Thymus (tissue), 11 donors: ENCODE measurements at regions not wholly inside any gene's neighbourhood (a gene's known extent, or its start where the extent isn't known, plus 50 kb on each side); places are given as distances from the start of the nearest gene placed in this dataset.

ENCODE experiments used
- DNase-seq, 9 donors: peaks; one replicate each; pipeline ENCODE4 v3.0.0-alpha.2; 2013; ENCODE audit warnings: low spot score in 9 of 9, low read depth in 6 of 9, missing footprints in 1 of 9
- H3K27ac ChIP-seq, 2 donors: one replicate each; pipeline ENCODE4 v1.5.1; 2013; ENCODE audit warnings: control low read depth in 1 of 2, low read depth in 1 of 2, low read length in 1 of 2, mild to moderate bottlenecking in 1 of 2, moderate library complexity in 1 of 2
- H3K27me3 ChIP-seq, 2 donors: one replicate each; pipeline ENCODE4 v1.5.1; 2013; ENCODE audit warnings: low read length in 1 of 2; ENCODE audit not compliant: control insufficient read depth in 2 of 2, insufficient read depth in 1 of 2
- H3K36me3 ChIP-seq, 2 donors: one replicate each; pipeline ENCODE4 v1.5.1; 2013; ENCODE audit warnings: low read length in 1 of 2, mild to moderate bottlenecking in 1 of 2, moderate library complexity in 1 of 2; ENCODE audit not compliant: control insufficient read depth in 2 of 2, insufficient read depth in 2 of 2
- H3K4me1 ChIP-seq, 2 donors: one replicate each; pipeline ENCODE4 v1.5.1; 2013; ENCODE audit warnings: low read length in 2 of 2; ENCODE audit not compliant: control insufficient read depth in 2 of 2, insufficient read depth in 2 of 2
- H3K4me3 ChIP-seq, 2 donors: one replicate each; pipeline ENCODE4 v1.5.1; 2013; ENCODE audit warnings: low read length in 2 of 2, control low read depth in 1 of 2, mild to moderate bottlenecking in 1 of 2
- H3K9me3 ChIP-seq, 2 donors: one replicate each; pipeline ENCODE4 v1.5.1; 2013; ENCODE audit warnings: low read length in 1 of 2, mild to moderate bottlenecking in 1 of 2; ENCODE audit not compliant: control insufficient read depth in 2 of 2, insufficient read depth in 1 of 2
- WGBS: extraction: QIAGEN DNeasy Blood & Tissue Kit; methylation state at CpG from one replicate; pipeline ENCODE4 v1.1.7; 2013; 5-methylcytosine and 5-hydroxymethylcytosine counted together
- donor health status: healthy.

GRCh38 chr21:31530897-31531705 is 128.4 kb upstream of the SOD1 start:
- no peak overlapping the region for H3K27ac ChIP-seq
- DNase-seq = no peak
- H3K27me3 ChIP-seq = no peaks in the 10 kb centered on the region
- H3K36me3 ChIP-seq = peaks cover 0 to 3% of the 10 kb centered on the region in 2 donors
- peaks cover 0 to 5% of the 10 kb centered on the region in 2 donors for H3K4me1 ChIP-seq
- H3K4me3 ChIP-seq = no peak overlapping the region
- WGBS = 96% methylated on average over 10 of the region's 10 CpGs
- no peaks in the 10 kb centered on the region for H3K9me3 ChIP-seq

- H3K27ac ChIP-seq = no peak overlapping the region
- WGBS = 93% methylated on average over 9 of the region's 9 CpGs
- no peak for DNase-seq
- no peaks in the 10 kb centered on the region for H3K9me3 ChIP-seq
- no peaks in the 10 kb centered on the region for H3K27me3 ChIP-seq
- peaks cover 0 to 5% of the 10 kb centered on the region in 2 donors for H3K4me1 ChIP-seq
- no peak overlapping the region for H3K4me3 ChIP-seq
- H3K36me3 ChIP-seq = peaks cover 0 to 3% of the 10 kb centered on the region in 2 donors
Observed at GRCh38 chr21:31530364-31530763, 129.1 kb upstream of the SOD1 start.

GRCh38 chr21:31529406-31529805 is 130.1 kb upstream of the SOD1 start:
- Histone ChIP-seq H3K9me3 (no peaks in the 10 kb centered on the region), H3K4me3 (no peak overlapping the region), H3K36me3 (peaks cover 0 to 3% of the 10 kb centered on the region in 2 donors), H3K4me1 (peaks cover 0 to 5% of the 10 kb centered on the region in 2 donors), H3K27me3 (no peaks in the 10 kb centered on the region), H3K27ac (no peak overlapping the region)
- DNase-seq = no peak
- 15% methylated on average over 1 of the region's 1 CpG for WGBS

GRCh38 chr21:31526040-31526439 is 133.5 kb upstream of the SOD1 start:
- Histone ChIP-seq H3K4me1 (peaks cover 0 to 5% of the 10 kb centered on the region in 2 donors), H3K27me3 (no peaks in the 10 kb centered on the region), H3K9me3 (no peaks in the 10 kb centered on the region), H3K36me3 (peaks cover 0 to 3% of the 10 kb centered on the region in 2 donors), H3K27ac (no peak overlapping the region), H3K4me3 (no peak overlapping the region)
- no peak for DNase-seq
- 96% methylated on average over 4 of the region's 4 CpGs for WGBS

DNA sequence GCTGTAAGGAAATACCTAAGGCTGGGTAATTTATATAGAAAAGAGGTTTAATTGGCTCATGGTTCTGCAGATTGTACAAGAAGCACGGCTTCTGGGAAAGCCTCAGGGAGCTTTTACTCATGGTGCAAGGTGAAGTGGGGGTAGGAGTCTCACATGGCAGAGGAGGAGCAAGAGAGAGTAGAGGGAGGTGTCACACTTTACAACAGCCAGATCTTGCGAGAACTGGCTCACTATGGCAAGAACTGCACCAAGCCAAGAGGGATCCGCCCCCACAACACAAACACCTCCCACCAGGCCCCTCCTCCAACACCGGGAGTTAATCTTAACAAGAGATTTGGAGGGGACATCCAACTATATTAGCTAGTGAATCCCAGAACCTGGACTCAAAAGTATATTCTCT is 135.4 kb upstream of the SOD1 start:
- Histone ChIP-seq H3K27me3 (no peaks in the 10 kb centered on the region), H3K4me1 (no peaks in the 10 kb centered on the region), H3K36me3 (no peaks in the 10 kb centered on the region), H3K9me3 (no peaks in the 10 kb centered on the region), H3K27ac (no peak overlapping the region), H3K4me3 (no peak overlapping the region)
- WGBS = 98% methylated on average over 4 of the region's 4 CpGs
- DNase-seq = no peak

DNA sequence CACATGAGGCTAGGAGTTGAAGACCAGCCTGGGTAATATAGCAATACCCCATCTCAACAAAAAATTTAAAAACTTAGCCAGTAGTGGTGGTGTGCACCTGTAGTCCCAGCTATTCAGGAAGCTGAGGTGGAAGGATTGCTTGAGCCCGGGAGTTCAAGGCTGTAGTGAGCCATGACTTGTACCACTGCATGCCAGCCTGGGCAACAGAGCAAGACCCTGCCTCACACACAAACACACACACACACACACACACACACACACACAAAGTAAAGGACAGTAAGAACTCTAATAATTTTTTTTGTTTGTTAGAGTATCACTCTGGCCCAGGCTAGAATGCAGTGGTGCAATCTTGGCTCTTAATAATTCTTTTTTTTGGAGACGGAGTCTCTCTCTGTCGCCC is 138.0 kb upstream of the SOD1 start:
- Histone ChIP-seq H3K4me3 (no peak overlapping the region), H3K27me3 (no peaks in the 10 kb centered on the region), H3K4me1 (no peaks in the 10 kb centered on the region), H3K27ac (no peak overlapping the region), H3K36me3 (no peaks in the 10 kb centered on the region), H3K9me3 (no peaks in the 10 kb centered on the region)
- 97% methylated on average over 3 of the region's 3 CpGs for WGBS
- DNase-seq = no peak

DNA sequence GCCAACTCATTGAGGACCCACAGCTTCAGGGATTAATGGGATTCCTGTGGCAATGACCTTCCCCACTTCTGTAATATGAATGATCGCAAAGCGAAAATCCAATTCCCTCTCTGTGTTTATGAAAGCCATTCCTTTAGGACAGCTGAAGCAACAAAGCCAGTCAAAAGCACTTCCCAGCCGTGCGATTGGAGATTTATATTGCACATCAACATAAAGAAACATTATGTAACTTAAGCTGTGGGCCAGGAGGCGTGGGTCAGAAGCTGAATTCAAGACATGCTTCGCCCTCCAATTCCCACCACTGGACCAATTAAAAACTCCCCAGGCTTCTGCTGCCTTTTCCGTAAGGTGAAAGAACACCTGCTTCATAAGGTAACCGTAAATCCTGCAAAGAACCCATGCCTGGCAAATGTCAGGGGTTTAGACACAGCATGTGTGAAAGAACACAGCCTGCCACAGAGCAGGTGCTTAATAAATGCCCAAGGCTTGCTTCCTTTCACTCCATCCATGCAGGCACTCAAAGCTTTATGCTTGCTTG is 138.9 kb upstream of the SOD1 start:
- Histone ChIP-seq H3K36me3 (no peaks in the 10 kb centered on the region), H3K27me3 (no peaks in the 10 kb centered on the region), H3K9me3 (no peaks in the 10 kb centered on the region), H3K27ac (no peak overlapping the region), H3K4me1 (no peaks in the 10 kb centered on the region), H3K4me3 (no peak overlapping the region)
- no peak for DNase-seq
- 96% methylated on average over 8 of the region's 8 CpGs for WGBS

GRCh38 chr21:31518580-31518979 is 140.9 kb upstream of the SOD1 start:
- H3K27me3 ChIP-seq = no peaks in the 10 kb centered on the region
- peaks cover 0 to 14% of the 10 kb centered on the region in 2 donors for H3K4me1 ChIP-seq
- no peak overlapping the region for H3K4me3 ChIP-seq
- H3K27ac ChIP-seq = no peak overlapping the region
- 98% methylated on average over 4 of the region's 4 CpGs for WGBS
- H3K9me3 ChIP-seq = no peaks in the 10 kb centered on the region
- H3K36me3 ChIP-seq = no peaks in the 10 kb centered on the region
- no peak for DNase-seq

DNA sequence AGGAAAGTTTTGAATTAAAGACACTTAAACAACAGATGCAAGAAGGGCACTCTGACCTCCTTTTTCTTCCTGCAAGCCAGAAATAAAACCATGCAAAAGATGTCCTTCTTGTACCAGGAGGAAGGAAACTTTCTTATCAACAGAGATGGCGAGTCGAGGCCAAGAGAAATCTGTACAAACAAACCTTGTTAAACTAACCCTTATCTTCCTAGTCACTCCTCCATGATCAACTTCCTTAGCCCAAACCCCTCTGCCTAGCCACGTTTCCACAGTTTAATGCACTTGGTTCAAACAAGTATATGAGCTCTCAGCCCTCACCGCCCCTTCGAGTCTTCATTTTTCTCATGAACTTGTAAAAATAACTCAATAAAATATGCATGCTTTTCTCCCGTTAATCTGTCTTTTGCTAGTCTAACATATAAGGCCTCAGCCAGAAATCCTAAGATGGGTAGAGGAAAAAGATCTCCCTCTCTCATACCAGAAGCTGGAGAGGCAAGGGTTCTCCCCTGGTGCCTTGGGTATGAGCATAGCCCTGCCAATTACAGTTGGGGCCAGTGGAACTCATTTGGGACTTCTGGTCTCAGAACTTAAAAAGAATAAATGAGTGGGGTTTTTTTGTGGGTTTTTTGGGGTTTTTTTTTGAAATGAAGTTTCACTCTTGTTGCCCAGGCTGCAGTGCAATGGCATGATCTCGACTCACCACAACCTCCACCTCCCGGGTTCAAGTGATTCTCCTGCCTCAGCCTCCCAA is 141.7 kb upstream of the SOD1 start:
- WGBS = 85% methylated on average over 8 of the region's 8 CpGs

More for the DNA sequence above, 141.7 kb upstream of the SOD1 start:
- no peak for DNase-seq
- H3K27me3 ChIP-seq = no peaks in the 10 kb centered on the region
- no peaks in the 10 kb centered on the region for H3K36me3 ChIP-seq
- H3K27ac ChIP-seq = no peak overlapping the region
- no peaks in the 10 kb centered on the region for H3K9me3 ChIP-seq
- peaks cover 0 to 14% of the 10 kb centered on the region in 2 donors for H3K4me1 ChIP-seq
- no peak overlapping the region for H3K4me3 ChIP-seq
